GM12873 (cell line): ENCODE measurements at regions not wholly inside any gene's neighbourhood (a gene's known extent, or its start where the extent isn't known, plus 50 kb on each side); places are given as distances from the start of the nearest gene placed in this dataset.

Experiments
- CTCF ChIP-seq: IDR thresholded peaks from 2 replicates; pipeline ENCODE4 v1.5.1; 2012; ENCODE audit warnings: low read depth, mild to moderate bottlenecking, moderate library complexity, low read length, control low read depth; ENCODE audit not compliant: insufficient read depth; ENCODE audit errors: missing control alignments

GRCh38 chr21:27833298-27833697 lies 866.4 kb upstream of the ADAMTS5 start:
- no peak for TF ChIP-seq CTCF

- TF ChIP-seq CTCF: no peak
Measured at GRCh38 chr21:27831816-27832569, 865.1 kb upstream of the ADAMTS5 start.

- no peak for TF ChIP-seq CTCF
Measured at GRCh38 chr21:27831177-27831576, 864.3 kb upstream of the ADAMTS5 start.

GRCh38 chr21:27827972-27828371 lies 861.1 kb upstream of the ADAMTS5 start:
- no peak for TF ChIP-seq CTCF

GRCh38 chr21:27825035-27825434 lies 858.1 kb upstream of the ADAMTS5 start:
- no peak for TF ChIP-seq CTCF

- no peak for TF ChIP-seq CTCF
Measured at GRCh38 chr21:27823652-27824201, 856.8 kb upstream of the ADAMTS5 start.

GRCh38 chr21:27820342-27820741 lies 853.5 kb upstream of the ADAMTS5 start:
- TF ChIP-seq CTCF: no peak
